ENCODE measurements at regions not wholly inside any gene's neighbourhood (a gene's known extent, or its start where the extent isn't known, plus 50 kb on each side); places are given as distances from the start of the nearest gene placed in this dataset.

DNA sequence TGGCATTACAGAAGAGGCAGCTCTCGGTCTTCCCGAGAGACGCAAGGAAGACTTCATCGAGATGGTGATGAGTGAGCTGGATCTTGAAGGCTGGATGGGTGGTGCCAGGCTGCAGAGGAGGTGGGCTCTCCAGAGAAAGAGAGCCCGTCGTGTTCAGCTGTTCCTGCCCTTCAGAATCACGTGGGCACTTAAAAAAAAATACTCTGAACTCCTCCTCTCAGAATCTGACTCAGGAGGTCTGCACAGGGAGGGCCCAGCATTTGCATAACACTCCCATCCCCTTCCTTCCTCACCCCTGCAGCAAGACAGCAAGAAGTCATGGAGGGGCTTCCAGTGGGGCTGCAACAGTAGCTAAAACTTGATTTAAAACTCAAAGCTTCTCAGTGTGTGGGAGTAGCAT is 203.0 kb downstream of the ATPSCKMT start:
- TF ChIP-seq, protein P1, sequence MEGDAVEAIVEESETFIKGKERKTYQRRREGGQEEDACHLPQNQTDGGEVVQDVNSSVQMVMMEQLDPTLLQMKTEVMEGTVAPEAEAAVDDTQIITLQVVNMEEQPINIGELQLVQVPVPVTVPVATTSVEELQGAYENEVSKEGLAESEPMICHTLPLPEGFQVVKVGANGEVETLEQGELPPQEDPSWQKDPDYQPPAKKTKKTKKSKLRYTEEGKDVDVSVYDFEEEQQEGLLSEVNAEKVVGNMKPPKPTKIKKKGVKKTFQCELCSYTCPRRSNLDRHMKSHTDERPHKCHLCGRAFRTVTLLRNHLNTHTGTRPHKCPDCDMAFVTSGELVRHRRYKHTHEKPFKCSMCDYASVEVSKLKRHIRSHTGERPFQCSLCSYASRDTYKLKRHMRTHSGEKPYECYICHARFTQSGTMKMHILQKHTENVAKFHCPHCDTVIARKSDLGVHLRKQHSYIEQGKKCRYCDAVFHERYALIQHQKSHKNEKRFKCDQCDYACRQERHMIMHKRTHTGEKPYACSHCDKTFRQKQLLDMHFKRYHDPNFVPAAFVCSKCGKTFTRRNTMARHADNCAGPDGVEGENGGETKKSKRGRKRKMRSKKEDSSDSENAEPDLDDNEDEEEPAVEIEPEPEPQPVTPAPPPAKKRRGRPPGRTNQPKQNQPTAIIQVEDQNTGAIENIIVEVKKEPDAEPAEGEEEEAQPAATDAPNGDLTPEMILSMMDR (IDR thresholded peaks at IDR 0.05) = no peak
- TF ChIP-seq POLR2A (IDR thresholded peaks at IDR 0.05) = no peak
